Limb (tissue), 2 donors: ENCODE measurements at regions not wholly inside any gene's neighbourhood (a gene's known extent, or its start where the extent isn't known, plus 50 kb on each side); places are given as distances from the start of the nearest gene placed in this dataset.

Experiments
- DNase-seq, 2 donors: peaks; one replicate each; pipeline ENCODE4 v3.0.0-alpha.2; 2016; ENCODE audit errors: extremely low spot score in 2 of 2

GRCh38 chr15:62825191-62825590 is 217.4 kb upstream of the TPM1 start:
- no peak for DNase-seq

DNA sequence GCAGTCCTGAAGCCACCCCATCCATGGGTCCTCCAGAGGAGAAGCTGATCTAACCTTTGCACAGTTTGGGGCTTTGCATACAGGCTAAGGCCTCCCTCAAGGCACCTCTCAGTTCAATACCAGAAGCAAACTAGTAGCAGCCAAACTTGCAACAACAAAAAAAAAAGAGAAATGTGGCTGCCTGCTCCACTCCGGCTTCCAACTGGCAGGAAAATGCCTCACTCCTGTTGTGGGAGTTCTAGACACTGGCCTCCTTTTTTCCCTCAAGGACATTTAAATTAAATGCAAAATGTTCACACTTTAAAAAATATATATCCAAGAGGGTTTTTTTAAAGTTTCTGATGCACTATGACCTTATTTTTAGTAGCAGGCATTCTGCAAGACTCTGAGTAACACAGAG is 216.0 kb upstream of the TPM1 start:
- DNase-seq = no peak

GRCh38 chr15:62828364-62828763 is 214.2 kb upstream of the TPM1 start:
- DNase-seq = no peak

GRCh38 chr15:62832231-62832630 is 210.3 kb upstream of the TPM1 start:
- DNase-seq = no peak

GRCh38 chr15:62833646-62834045 is 208.9 kb upstream of the TPM1 start:
- DNase-seq = peak; percentile 47 to 63

DNA sequence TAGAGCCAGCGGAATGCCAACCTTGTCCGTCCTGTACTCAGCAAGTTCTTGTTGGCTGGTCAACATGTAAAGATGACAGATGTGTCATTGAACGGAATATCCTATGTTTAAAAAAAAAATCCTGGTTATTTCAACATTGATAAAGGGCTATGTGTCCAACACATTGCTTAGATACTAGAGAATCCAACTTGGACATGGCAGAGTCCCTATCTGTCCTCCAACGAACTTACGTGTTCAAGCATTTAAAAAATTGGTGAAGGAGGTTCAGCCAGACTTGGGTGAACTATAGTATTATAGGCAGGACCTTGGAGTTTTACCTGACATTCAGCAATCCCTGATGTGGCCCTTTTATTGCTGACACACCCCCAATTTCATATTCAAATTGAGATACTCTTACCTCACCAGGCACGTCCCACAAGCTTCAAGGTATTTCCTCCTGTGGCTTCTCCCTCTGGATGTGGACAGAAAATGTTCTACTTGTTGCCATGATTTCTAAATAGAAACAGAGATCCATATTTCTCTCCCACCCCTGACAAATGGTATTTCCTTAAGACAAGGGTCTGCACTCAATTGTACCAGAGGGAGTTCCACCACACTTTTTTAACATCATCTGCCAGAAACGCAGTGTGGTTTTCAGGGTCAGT is 207.7 kb upstream of the TPM1 start:
- DNase-seq = no peak

GRCh38 chr15:62835351-62835750 is 207.2 kb upstream of the TPM1 start:
- no peak for DNase-seq

GRCh38 chr15:62835762-62836161 is 206.8 kb upstream of the TPM1 start:
- DNase-seq = no peak

- DNase-seq = no peak
Measured at GRCh38 chr15:62840526-62841268, 201.8 kb upstream of the TPM1 start.

DNA sequence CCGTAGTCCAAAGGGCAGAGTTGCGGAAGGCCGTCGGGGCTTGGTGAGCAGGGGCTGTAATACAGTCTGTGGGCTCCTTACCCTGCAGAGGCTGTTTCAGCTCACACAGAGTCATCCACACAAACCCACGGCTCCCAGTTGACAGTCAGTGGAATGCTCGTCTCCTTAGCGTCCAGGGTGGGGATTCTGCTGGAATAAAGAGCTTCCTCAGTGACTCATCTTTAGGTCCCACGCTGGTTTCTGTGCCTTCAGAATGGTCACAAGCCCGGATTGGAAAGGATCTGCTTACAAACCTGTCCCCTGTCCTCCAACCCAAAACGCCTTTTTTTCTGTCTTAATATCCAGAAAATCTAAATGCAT is 201.3 kb upstream of the TPM1 start:
- DNase-seq = no peak

- no peak for DNase-seq
Measured at GRCh38 chr15:62841891-62842559, 200.5 kb upstream of the TPM1 start.

DNA sequence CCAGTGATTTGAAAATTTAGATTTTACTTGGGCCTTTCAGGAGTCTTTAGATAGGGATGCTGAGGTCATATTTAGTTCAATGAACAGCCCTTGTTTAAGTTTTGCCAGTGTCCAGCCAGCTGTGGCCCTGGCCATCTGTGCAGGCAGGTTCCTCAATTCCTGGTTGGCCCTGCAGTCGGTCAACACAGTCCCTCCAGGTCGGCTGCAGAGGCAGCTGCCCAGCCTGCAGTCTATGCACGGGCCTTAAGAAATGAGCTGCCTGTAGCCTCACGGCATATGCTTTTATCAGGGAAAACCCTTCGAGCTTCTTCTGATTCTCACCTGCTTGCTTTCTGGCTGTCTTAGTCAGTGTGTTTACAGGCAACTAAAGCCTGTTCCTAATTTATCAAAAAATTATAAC is 199.2 kb upstream of the TPM1 start:
- no peak for DNase-seq

- no peak for DNase-seq
Measured at GRCh38 chr15:62844564-62845240, 197.8 kb upstream of the TPM1 start.

DNA sequence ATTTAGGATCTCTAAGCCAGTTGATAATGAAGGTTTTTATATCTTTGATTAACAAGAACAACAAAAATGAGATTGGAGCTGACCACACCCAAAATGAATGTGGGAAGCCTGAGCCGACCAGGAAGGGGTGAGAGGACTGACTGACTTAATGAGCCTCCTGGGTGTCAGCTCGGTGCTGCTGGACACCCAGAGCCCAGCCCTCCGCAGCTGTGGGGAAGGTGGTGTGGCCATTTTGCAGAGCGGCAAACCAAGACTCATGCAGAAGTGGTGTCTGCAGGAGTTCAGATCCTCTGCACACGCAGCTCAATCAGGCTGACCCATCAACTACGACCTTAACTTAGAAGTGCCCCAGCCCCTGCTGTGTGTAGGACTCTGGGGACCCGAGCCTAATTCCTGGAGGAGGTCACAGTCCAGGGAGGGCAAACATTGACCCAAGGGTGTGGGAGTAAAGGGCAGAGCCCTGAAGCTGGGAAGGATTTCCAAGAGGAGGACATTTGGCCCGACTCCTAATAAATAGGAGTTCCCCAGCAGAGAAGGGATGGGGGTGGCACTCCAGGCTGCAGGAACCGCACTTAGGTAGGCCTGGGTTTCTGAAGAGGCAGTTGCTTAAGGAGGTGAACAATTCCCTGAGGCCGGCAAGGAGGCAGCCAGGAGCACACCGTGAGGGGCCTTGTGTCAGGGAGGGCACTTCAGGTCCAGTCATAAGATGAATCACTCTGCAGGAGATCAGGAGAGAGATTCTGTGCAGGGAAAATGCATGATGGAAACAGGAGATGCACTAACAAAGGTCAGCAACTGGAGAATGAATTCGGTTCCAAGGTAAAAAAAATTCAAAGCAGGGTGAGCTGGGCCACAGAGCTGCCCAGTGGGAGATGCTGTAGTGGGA is 197.1 kb upstream of the TPM1 start:
- no peak for DNase-seq

GRCh38 chr15:62846131-62846804 is 196.3 kb upstream of the TPM1 start:
- DNase-seq = no peak

DNA sequence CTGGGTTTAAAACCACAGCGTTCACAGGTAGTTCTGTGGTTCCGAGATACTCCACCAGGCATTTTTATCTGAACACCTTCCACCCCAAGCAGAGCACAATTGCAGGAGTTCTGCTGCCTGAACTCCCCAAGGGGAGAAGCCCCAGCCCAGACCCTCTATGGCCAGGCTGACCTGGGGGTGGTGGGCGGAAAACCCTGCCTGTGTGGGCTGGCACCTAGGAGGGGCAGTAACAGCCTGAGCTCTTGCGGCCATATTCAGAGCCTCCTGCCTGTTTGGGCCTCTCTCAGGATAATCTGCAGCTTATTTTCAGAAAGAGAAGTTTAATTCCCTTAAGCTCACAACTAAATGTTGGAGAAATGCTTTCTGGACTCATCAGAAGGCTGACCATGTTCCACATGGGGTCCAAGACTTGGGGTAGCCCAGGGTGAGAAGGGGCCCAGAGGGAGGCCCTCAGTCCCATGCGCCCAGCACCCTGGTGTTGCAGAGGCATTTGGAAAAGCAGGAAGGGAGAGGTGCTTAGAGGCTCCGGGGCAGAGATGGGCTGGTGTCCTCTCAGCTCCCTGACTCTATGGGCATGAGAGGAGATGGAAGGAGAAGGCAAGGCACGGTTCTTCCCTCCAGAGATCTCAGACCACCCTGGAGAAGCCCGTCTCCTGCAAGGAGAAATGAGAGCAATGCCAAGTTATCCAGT is 195.6 kb upstream of the TPM1 start:
- no peak for DNase-seq

- peak in 1 of 2 donors; percentile 70 for DNase-seq
Measured at GRCh38 chr15:62847900-62848489, 194.6 kb upstream of the TPM1 start.

DNA sequence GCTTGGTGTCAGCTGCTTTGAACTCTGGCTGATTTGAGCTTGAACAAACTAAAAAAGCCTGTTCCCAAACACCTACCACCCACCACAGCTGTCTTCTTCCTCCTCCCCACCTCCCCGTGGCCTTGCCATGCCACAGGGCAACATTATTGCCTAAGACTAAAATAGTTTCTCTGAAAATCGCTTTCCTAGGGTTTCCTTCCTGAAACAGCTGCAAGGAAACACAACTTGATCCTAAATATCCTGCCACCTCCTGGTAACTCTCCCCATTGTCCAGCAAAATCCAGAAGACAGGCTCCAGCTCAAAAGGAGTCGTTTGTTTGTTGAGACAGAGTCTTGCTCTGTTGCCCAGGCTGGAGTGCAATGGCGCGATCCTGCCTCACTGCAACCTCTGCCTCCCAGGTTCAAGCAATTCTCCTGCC is 193.9 kb upstream of the TPM1 start:
- no peak for DNase-seq

- DNase-seq = no peak
Measured at GRCh38 chr15:62849316-62850106, 193.0 kb upstream of the TPM1 start.
